Stimulated activated CD4-positive, alpha-beta T cell treated with anti-CD3 and anti-CD28 coated beads, Interleukin-4, amount 100 ng/mL, for 48 hours (primary cell): ENCODE measurements at regions not wholly inside any gene's neighbourhood (a gene's known extent, or its start where the extent isn't known, plus 50 kb on each side); places are given as distances from the start of the nearest gene placed in this dataset.
"Not testable (repeated sequence)": the region's sequence is repeated elsewhere in the genome, so short reads cannot be mapped to it uniquely, and the experiment has no call there.

ENCODE experiments used
- DNase-seq, 2 donors: peaks; one replicate each; pipeline ENCODE4 v3.0.0-alpha.2; 2020; ENCODE audit warnings: low read depth in 2 of 2

DNA sequence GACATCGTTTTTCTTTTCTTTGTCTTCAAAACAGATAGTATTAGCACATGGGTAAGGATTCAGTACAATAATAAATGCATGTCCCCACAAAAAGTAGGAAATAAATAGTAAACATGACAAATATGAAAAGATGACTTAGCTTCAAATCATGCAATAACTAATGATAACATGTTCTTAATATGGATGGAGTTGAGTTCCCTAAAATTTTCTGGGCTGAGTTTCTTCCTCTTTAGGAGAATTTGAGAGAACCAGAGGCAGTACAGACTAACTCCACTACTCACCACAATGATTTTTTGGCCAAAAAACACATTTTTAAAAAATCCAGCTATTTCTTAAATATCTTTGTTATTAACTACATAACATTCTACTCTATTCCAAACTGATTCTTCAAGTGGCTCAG is 432.3 kb upstream of the HS3ST1 start:
- DNase-seq = no peak

DNA sequence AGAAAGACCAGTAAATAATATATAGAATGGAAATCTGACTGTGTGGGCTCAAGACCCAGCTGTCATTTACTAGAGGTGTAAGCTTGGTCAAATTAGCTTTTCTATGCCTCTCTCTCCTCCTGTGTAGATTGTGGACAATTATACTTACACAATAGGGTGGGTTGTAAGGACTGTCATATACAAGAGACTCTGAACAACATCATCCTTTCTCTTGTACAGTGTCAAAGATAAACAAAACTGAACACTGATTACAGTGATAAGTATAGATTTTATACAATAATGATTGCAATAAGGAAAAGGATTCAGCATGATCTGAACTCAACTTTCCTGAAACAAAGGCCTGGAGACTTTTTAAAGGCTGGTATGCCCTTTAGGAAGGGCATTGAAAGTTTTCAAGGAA is 429.2 kb upstream of the HS3ST1 start:
- DNase-seq = no peak

DNA sequence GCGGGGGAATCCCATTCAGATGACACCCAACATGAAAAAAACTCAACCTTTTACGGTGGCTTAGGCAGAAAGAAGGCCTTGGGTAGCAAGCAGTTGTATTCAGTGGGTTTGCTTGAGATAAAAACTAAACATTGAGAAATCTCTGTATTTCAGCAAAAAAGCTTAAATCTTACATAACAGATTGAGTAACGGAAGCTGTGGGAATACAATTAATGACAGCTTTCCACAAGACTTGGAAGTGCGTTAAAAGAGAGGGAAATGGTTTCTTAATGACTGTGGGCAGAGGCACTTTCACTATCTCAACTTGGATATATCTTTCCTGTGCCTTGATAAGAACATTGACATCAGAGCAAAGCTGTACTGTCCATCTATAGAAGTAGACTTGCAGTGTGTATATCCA is 418.5 kb upstream of the HS3ST1 start:
- DNase-seq = no peak

GRCh38 chr4:11843927-11844326 is 415.2 kb upstream of the HS3ST1 start:
- DNase-seq = no peak

- DNase-seq = no peak
Observed at GRCh38 chr4:11843340-11843739, 414.6 kb upstream of the HS3ST1 start.

DNA sequence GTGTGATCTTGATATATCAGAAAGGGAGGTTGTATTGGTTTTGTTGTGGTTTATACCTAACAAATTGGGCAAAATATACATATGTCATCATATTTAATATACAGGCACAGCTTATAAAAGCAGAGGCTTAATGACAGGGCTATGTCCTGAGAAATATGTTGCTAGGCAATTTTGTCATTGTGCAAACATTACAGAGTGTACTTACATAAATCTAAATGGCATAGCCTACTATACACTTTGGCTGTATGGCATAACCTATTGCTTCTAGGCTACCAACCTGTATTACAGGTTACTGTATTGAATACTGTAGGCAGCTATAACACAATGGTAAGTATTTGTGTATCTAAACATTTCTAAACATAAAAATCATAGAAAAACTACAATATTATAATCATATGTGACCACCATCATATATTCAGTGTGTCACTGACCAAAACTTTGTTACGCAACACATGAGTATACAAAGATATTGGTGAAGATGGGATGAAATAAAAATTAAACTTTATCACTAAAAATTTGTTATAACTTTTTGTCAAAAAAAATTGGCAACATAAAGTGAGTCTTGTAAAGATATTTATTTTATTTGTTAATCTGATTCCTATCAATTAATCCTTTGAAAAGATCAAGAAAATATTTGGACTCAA is 414.0 kb upstream of the HS3ST1 start:
- DNase-seq = no peak

DNA sequence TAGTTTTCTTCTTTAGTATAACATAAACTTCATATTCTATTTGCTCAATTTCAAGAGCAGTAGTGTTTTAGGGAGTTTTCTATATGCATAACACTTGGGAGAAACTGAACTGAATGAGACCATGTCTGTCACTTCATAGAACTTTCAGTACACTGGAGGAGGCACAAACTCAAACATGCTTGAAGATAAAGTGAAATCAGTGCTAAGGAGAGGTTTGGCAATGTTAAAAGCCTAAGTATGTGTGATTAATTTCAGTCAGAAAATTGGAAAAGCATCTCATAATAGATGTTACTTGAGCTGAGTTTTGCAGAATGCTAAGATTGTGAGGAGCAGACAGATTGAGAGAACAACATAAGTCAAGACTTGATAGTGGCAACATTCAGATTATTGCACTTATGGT is 411.2 kb upstream of the HS3ST1 start:
- no peak for DNase-seq

- DNase-seq = no peak
Observed at GRCh38 chr4:11831739-11832138, 403.0 kb upstream of the HS3ST1 start.

- no peak for DNase-seq
Observed at GRCh38 chr4:11824566-11824965, 395.9 kb upstream of the HS3ST1 start.

DNA sequence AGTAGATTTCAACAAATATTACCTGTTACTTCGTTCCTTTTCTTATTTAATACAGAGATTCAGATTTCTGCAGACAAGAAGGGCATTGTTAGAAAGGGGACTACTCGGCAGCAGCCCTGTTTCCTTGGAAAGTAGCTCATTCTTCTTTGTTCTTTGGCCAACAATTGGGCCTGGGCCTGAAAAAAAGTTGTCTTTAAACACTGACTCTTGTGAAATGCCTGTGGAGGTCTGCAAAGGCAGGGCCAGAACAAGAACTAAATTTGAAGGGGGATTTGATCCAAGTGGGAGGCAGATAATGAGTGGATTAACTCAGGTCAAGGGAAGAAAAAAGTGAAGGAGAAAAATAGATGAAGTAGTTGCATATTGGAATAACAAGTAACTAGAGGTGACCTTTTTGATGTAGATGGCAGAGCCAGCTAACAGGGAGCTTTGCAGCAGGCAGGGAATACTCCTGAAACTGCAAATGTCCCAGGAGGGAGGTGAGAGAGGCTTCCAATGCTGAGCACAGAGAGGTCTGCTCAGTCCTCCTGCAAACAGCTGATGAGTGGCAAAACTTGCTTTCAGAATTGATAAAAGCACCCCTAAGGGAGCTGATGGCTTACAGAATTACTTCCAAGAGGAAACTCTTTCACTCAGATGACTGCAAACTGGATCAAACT is 393.2 kb upstream of the HS3ST1 start:
- DNase-seq = no peak

GRCh38 chr4:11817088-11817487 is 388.4 kb upstream of the HS3ST1 start:
- no peak for DNase-seq

- DNase-seq = no peak
Observed at GRCh38 chr4:11814758-11815157, 386.1 kb upstream of the HS3ST1 start.

- no peak for DNase-seq
Observed at GRCh38 chr4:11813951-11814446, 385.3 kb upstream of the HS3ST1 start.

DNA sequence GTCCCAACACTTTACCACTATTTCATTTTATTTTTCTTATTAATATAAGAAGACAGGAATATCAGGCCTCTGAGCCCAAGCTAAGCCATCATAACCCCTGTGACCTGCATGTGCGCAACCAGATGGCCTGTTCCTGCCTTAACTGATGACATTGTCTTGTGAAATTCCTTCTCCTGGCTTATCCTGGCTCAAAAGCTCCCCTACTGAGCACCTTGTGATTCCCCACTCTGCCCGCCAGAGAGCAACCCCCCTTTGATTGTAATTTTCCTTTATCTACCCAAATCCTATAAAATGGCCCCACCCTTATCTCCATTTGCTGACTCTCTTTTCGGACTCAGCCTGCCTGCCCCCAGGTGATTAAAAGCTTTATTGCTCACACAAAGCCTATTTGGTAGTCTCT is 382.8 kb upstream of the HS3ST1 start:
- DNase-seq = not testable (repeated sequence)

DNA sequence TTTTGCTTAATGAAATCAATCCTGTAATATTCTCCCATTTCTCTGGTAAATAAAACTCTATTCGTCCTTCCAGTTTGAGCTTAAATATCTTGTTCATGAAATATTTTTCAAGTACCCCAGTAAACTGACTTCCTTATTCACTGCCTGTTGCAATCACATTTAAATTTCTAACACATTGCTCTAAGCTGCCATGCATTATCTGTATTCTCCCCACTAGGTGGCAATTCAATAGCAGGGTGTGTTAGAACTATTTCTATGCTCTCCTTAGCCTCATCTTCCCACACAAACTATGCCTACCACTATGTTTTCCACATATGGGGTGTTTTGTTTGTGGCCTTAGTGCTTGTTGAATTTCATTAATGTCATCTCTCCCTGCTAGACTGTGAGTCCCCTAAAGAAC is 377.1 kb upstream of the HS3ST1 start:
- no peak for DNase-seq

GRCh38 chr4:11801466-11802446 is 373.1 kb upstream of the HS3ST1 start:
- no peak for DNase-seq

GRCh38 chr4:11799196-11799595 is 370.5 kb upstream of the HS3ST1 start:
- no peak for DNase-seq

- DNase-seq = no peak
Observed at GRCh38 chr4:11791797-11792196, 363.1 kb upstream of the HS3ST1 start.

GRCh38 chr4:11790230-11790629 is 361.5 kb upstream of the HS3ST1 start:
- DNase-seq = no peak

DNA sequence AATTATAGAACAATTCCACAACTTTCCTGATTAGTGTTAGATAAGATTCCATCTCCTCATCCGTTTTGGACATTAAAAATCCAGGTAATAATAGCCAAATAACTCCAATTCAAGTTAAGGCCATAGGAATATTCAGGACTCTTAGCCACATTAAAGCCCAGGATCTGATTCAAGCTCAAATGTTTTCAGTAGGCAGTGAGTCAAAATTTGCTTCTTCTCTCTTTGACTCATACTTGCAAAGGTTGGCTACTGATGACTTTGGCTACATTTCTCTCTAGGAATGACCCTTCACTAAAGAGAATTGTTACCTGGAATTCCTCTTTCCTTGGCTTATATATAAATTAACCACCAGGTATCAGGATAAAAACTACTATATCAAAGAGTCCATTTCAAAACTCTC is 354.9 kb upstream of the HS3ST1 start:
- no peak for DNase-seq

- DNase-seq = no peak
Observed at GRCh38 chr4:11782859-11783258, 354.2 kb upstream of the HS3ST1 start.

DNA sequence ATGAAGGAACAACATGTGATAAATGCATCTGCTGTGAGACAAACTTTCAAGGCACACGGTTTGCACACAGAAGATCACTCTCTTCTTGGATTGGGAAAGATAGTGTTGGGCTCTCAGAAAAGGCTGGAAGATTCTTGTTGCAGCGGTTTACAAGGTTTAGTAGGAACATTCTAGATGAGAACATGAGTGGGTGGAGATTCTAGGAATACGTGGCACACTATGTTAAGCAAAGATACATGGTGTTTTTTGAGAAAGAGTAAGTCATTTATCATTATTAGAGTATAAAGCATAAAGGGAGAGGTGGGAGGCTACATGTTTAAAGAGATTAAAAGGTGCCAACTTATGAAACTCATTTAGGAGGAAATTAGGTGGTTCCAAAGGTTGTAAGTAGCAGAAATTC is 348.8 kb upstream of the HS3ST1 start:
- no peak for DNase-seq

DNA sequence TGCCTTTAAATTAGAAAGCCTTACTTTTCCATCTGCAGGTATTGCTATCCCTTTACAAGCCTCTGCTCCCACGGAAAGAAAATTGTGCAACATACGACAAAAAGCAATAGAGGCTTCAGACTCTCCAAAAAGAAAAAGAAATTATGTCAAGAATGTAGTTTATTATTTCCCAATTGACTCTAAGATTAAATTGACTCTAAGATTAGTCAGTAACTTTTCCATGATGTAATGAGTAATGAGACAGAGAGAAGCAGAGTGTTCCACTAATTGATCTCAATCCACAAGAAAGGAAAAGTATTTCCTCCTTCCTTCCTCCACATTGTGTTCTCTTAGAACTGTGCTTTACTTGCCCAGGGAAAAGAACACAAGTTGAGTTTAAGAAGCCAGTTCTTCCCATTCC is 345.7 kb upstream of the HS3ST1 start:
- DNase-seq = no peak
